ENCODE measurements at regions not wholly inside any gene's neighbourhood (a gene's known extent, or its start where the extent isn't known, plus 50 kb on each side); places are given as distances from the start of the nearest gene placed in this dataset.

DNA sequence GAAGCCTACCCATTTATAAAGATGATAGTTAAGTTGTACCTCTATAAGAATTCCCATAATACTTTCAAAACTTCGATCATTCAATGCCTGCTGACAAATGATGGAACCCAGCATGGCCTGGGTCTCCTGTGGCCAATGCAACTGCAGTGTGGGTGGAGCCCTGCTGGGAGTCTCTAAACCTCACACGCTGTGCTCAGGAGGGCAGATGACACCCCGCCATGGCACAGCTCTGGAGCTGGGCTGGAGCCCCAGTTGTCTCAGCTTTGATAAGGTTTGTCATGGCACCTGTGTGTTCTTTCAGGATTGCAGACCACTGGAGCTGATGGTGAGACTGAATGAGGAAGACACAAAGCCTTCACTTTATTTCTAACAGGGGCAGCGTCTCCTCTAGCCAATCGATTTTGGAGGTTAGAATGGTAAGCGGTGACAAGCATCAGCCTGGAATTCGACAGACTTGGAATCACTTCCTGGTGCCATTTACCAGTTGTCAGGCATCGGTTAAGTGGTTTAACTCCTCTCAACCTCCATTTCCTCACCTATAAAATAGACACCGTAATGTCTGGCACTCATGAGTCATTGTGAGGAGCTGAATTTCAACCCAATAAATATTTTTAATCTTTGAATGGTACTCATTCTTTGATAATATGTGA, 383.6 kb upstream of the SALL3 start:
- DNase-seq (ENCODE audit: insufficient read length, low spot score) (no peak), FAIRE-seq (no peak)

- FAIRE-seq (no peak), DNase-seq (ENCODE audit: insufficient read length, low spot score) (no peak)
Measured at GRCh38 chr18:78596794-78597345, 382.7 kb upstream of the SALL3 start.

DNA sequence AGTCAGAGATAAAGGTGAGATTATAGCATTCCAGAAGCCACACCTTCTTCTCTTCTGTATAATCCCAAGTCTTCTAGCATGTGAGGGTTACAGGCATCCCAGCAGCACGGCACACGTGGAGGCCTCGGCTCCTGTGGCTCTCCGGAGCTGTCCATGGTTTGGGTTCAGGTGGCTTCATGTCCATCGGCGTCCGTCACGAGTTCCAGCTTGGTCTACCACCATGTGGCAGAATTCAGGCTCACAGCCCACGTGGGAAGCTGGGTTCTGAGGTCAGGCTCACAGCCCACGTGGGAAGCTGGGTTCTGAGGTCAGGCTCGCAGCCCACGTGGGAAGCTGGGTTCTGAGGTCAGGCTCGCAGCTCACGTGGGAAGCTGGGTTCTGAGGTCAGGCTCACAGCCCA, 378.3 kb upstream of the SALL3 start:
- DNase-seq (ENCODE audit: insufficient read length, low spot score) (no peak), FAIRE-seq (no peak)

- FAIRE-seq (no peak), DNase-seq (ENCODE audit: insufficient read length, low spot score) (no peak)
Measured at GRCh38 chr18:78601923-78602322, 377.7 kb upstream of the SALL3 start.

DNA sequence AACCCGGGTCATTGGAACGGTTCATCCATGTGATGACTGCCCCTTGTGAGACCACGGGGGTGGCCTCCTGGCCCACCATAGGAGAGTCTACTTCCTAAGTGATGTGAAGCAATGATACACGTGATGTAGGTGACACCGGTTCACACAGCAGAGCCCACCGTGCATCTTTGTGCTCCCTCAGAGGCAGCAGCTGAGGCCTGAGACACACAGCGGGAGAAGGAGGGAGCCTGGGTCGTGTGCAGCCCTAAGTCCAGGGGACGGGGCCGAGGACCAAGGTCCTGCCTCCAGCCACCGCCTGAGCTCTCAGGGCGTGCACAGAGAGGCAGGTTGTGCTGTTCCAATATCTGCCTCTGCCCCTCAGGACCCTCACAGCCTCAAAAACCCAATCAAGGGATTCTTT, 377.2 kb upstream of the SALL3 start:
- no peak for FAIRE-seq
- DNase-seq (ENCODE audit: insufficient read length, low spot score), result no peak

DNA sequence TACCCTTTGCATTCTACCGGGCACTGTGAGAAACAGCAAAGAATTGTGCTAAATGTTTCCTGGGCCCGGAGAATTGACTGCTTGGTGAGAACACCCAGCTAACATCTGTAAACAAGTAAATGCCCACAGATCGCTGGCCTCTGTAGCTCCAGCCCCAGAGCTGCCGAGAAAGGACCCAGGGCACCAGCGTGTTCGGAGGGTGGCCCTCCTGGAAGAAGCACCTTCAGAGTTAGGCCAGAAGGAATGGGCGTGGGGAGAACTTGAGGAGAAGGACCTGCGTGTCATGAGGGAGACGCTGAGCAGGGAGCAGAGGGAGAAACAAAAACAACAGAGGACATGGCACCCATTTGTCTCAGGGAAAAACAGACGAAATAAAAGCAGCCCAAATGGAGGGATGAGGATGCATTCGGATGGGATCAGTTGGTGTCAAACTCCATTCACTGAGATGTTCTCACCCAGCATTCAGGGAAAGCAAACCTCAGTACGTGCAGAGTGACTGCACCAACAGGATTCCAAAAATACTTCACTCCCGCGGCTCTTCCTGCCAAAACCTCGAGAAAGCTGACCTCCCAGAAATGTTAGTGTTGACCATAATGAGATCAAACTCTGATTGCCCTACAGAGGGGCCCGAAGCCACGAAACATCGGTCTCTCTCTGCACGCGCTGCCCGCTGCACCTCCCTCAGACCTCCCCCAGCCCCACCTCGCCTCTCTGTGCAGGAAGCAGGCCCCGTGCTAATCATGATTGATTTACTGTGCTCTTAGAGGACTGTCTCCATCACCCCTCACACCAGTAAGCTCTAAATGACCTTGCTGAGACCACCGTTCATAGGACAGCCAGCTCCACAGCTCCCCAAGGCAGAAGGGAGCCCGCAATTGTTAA, 376.3 kb upstream of the SALL3 start:
- DNase-seq (ENCODE audit: insufficient read length, low spot score) (no peak), FAIRE-seq (no peak)

- FAIRE-seq (no peak), DNase-seq (ENCODE audit: insufficient read length, low spot score) (no peak)
Measured at GRCh38 chr18:78605255-78605654, 374.4 kb upstream of the SALL3 start.

DNA sequence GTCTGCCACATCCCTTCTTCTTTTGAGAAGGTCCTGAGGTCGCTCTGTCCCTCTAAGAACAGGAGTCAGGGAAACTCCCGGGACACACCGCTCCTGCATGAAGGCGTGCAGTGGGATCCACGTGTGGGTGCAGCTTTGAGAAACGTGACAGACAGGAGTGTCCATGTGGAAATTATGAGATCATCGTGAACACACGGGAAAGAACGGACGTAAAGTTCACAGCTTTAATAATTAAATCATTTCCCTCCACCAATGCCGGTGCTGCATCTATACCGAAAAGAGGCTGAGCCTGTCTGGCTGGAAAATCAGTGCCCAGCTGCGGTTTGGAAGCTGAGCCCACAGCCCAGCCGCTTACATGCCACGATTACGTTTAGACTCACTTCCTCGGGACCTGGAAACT, 372.4 kb upstream of the SALL3 start:
- FAIRE-seq, result no peak
- no peak for DNase-seq (ENCODE audit: insufficient read length, low spot score)

DNA sequence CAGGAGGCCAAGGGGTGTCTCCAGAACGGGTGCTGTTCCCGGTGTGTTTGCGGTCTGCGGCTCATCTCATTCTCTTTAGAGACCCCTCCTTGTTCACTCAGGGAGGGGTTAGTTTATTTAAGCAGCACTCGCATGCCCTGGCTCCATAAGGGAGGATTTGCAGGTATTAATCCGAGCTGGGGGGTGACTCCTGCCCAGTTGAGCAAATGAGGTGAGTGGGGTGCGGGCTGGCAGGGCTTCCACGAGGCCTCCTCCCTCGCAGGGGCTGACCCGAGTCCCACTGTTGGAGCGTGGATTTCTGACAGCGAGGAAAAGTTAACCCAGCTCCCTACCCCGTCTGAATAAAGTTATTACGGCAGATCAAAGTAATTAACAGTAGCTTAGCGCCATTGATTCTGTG, 371.8 kb upstream of the SALL3 start:
- FAIRE-seq (no peak), DNase-seq (ENCODE audit: insufficient read length, low spot score) (no peak)

DNA sequence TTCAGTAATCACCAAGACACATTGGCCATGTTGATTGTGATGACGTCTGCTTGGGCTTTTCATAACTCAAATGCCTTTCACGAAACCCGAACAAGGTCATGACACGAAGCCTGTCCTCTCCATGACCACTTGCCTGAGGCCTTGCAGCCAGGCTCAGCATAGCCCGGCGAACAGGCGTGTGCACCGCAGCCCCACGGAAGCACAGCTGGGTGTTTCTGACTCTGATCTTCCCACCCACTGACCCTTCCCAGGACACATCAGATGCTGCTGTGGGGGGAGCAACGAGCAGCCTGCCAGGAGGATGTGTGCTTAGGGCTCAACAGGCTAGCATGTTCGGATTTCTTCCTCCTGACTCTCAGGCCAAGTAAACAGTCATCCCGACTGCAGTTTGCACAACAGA, 369.4 kb upstream of the SALL3 start:
- DNase-seq (ENCODE audit: insufficient read length, low spot score) (no peak), FAIRE-seq (no peak)

DNA sequence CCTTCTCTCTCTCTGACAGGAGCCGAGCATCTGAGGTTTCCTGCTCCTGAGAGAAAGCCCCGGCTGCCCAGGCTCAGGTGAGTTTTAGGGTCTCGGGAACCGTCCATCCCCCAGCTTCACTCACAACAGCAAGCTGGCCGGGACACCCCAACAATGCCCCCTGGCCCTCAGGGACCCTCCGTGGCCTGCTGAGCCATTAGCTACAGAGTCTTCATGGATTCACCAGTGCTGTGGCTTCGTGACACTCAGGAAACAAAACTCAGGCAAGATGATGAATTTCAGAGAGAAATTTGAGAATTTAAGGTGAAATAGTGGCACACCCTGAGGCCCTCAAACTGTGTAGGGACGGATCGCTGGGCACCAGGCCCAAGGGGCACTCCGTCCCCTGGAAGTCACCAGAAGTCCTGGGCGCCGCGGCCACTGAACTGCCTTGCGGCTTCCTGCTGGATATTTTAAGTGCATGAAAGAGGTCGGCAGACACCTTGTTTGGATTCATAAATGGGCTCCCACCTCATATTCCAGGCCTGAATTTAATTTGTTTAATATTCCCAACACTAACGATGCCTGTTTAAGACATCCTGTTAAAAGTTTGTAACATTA, 368.3 kb upstream of the SALL3 start:
- DNase-seq (ENCODE audit: insufficient read length, low spot score), result no peak
- no peak for FAIRE-seq

DNA sequence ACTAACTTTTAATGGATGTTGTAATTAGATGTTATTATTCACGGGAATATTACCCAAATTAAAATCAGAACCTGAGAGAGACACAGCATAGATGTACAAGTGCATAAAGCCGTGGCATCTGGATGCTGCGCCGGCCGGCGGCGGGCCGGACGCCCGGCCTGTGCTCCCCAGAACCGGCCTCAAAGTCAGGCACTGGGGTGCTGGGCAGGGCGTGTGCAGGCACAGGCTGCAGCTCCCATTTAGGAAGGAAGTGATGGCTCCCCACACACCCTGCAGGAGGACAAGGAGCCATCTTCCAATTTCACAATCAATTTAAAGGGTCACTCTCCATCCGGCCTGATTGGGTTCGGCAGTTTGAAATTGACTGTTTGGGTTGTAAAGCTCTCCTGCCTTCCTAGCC, 367.7 kb upstream of the SALL3 start:
- FAIRE-seq (no peak), DNase-seq (ENCODE audit: insufficient read length, low spot score) (no peak)

GRCh38 chr18:78612318-78612717, 367.3 kb upstream of the SALL3 start:
- FAIRE-seq (no peak), DNase-seq (ENCODE audit: insufficient read length, low spot score) (no peak)

DNA sequence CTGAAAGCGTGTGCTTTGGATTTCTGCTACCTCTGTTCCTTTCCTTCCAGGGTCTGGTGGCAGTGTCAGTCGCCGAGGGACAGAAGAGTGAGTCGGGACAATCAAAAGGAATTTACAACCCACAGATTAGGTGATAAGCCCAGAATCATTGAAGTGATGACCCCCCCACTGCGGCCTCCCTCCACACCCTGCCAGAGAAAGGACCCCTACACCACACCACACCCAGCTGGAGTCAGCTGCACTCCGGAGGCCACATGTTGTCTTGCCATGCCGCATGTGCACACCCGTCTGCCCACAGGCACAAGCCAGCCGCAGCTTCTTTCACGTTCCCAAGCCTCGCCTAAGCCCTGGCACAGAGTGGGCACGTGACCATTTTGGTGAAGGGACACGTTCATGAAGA, 366.8 kb upstream of the SALL3 start:
- DNase-seq (ENCODE audit: insufficient read length, low spot score), result no peak
- FAIRE-seq, result no peak

DNA sequence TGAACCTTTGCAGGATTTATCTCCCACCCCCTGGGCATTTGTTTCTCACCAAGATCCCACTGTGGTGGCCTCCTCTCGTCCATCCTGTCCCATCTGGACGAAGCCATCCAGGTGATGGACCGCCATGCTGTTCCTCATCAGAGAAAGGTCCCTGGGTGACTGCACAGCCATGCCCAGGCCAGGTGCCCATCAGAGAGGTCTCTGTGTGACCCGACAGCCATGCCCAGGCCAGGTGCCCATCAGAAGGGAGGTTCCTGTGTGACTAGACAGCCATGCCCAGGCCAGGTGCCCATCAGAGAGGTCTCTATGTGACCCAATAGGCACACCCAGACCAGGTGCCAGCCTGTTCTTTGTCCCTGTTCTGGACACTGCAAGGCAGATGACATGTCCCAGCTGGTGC, 360.9 kb upstream of the SALL3 start:
- DNase-seq (ENCODE audit: insufficient read length, low spot score), result no peak
- FAIRE-seq, result no peak

GRCh38 chr18:78619854-78620253, 359.8 kb upstream of the SALL3 start:
- FAIRE-seq, result no peak
- DNase-seq (ENCODE audit: insufficient read length, low spot score), result no peak

GRCh38 chr18:78620326-78620725, 359.3 kb upstream of the SALL3 start:
- DNase-seq (ENCODE audit: insufficient read length, low spot score) (no peak), FAIRE-seq (no peak)

DNA sequence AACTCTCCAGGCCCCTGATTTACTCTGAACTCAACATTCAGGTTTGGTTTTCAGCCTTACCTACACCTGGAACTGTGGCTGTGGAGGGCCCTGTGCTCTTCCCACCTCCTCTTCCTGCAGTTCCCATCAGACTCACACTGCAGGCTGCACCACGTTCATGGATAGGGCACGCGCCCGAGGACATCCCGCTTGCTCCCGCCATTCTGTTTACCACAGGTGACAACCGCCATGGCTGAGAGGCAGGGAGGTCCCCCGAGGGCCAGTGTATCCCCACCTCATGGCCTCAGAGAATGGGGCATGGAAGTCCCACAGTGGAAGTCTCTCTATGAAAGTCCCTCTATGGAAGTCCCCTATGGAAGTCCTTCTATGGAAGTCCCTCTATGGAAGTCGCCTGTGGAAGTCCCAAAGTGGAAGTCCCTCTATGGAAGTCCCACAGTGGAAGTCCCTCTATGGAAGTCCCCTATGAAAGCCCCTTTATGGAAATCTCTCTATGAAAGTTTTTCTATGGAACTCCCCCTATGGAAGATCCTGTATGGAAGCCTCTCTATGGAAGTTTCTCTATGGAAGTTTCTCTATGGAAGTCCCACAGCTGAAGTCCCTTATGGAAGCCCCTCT, 358.4 kb upstream of the SALL3 start:
- FAIRE-seq (no peak), DNase-seq (ENCODE audit: insufficient read length, low spot score) (no peak)

DNA sequence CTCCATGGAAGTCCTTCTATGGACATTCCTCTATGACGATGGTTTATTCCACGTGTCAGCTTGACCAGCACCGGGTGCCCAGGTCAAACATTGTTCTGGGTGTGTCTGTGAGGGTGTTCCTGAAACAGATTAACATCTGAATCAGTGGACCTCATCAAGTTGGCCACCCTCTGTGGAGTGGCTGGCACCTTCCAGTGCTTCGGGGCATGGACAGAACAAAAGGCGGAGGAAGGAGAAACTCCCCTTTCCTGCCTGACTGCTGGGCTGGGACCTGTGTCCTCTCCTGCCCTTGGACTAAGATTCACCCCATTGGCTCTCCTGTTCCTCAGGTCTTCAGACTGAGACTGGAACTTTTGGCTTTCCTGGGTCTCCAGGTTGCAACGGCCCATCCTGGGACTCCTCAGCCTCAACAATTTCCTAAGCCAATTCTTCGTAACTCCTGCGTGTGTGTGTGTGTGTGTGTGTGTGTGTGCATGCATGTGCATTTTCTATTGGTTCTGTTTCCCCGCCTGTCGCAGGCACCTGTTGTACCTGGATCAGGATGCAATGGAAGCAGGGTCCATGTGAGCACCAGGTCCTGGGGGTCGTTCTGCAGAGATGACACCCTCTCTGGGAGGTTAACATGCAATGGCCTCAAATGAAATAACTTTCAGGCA, 357.2 kb upstream of the SALL3 start:
- DNase-seq (ENCODE audit: insufficient read length, low spot score), result no peak
- FAIRE-seq, result no peak

DNA sequence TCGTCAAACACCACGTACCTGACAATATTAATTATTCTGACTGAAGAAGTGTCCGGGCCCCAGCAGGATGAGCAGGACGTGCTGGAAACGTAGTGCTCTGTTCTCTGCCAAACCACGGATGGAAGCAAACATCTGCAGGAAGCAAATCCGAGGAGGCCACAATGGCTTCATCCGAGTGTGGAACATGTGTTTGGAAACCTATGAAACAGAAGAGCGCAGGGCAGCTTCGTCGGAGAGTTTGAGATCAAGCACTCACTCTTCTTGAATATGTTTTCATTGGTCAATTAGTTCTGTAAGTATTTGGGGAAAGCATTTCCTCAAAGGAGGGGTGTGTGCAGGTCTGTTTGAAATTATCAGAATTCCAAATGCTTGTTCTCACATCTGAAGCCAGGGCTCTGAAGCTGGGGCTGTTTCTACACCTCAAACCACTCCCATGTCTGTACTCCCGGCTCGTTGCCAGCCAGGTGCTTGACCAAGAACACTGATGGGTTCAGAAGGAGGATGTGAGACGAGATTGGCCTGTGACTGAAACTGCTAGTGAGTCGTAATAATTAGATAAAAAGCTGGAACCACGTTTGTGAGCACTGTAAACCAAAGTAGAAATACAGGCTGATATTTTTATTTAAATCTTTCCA, 356.6 kb upstream of the SALL3 start:
- no peak for FAIRE-seq
- DNase-seq (ENCODE audit: insufficient read length, low spot score), result no peak

Measured in HTR-8/SVneo (cell line).